ENCODE measurements at regions not wholly inside any gene's neighbourhood (a gene's known extent, or its start where the extent isn't known, plus 50 kb on each side); places are given as distances from the start of the nearest gene placed in this dataset.

- H3K9me3 Mint-ChIP-seq, result peaks cover 23% of the 10 kb centered on the region
- no peaks in the 10 kb centered on the region for H3K9me2 ChIP-seq (ENCODE audit: insufficient read depth)
Observed at GRCh38 chr17:22221344-22221743, 529.0 kb downstream of the KCNJ18 start.

More at GRCh38 chr17:22221344-22221743, 529.0 kb downstream of the KCNJ18 start:
- Mint-ChIP-seq H3K27ac (no peak overlapping the region), H3K27me3 (ENCODE audit: insufficient read depth, low read depth, poor library complexity) (peaks cover 2% of the 10 kb centered on the region), H3K4me3 (no peak overlapping the region), H3K36me3 (ENCODE audit: low read depth) (peaks cover 5% of the 10 kb centered on the region; the same call in 1 of the 3 replicates), H3K4me1 (no peaks in the 10 kb centered on the region)
- H2AFZ ChIP-seq, result no peak overlapping the region
- no peaks in the 10 kb centered on the region for H3F3A ChIP-seq (replicated peaks; ENCODE audit: low read depth)
- H3K27me3 ChIP-seq (ENCODE audit: insufficient read depth), result no peaks in the 10 kb centered on the region
- ATAC-seq (no peak), DNase-seq (ENCODE audit: low spot score) (no peak)
- TF ChIP-seq ETS1 (IDR thresholded peaks at IDR 0.05) (no peak), STAT1 (IDR thresholded peaks at IDR 0.05; ENCODE audit: unreplicated experiment) (no peak), REST (IDR thresholded peaks at IDR 0.05; ENCODE audit: unreplicated experiment) (no peak), ZNF462 (CRISPR knock-in tag; IDR thresholded peaks at IDR 0.05) (no peak), EZH2phosphoT487 (IDR thresholded peaks at IDR 0.05; ENCODE audit: unreplicated experiment) (no peak), POLR2AphosphoS5 (IDR thresholded peaks at IDR 0.05; ENCODE audit: low read depth) (no peak), ZNF331 (CRISPR knock-in tag; IDR thresholded peaks at IDR 0.05; ENCODE audit: low read depth) (no peak)
- no peaks in the 10 kb centered on the region for H3K79me2 ChIP-seq (replicated peaks; ENCODE audit: insufficient read depth)
- H3K27ac ChIP-seq (ENCODE audit: low read depth), result no peak overlapping the region
- H3K4me2 ChIP-seq, result no peak overlapping the region
- no peak overlapping the region for H3K4me3 ChIP-seq
- H3K4me1 ChIP-seq (ENCODE audit: insufficient read depth), result no peaks in the 10 kb centered on the region
- H4K20me1 ChIP-seq (replicated peaks; ENCODE audit: insufficient read depth), result no peaks in the 10 kb centered on the region
- no peaks in the 10 kb centered on the region for H3K36me3 ChIP-seq (ENCODE audit: insufficient read depth)
